ENCODE measurements at regions not wholly inside any gene's neighbourhood (a gene's known extent, or its start where the extent isn't known, plus 50 kb on each side); places are given as distances from the start of the nearest gene placed in this dataset.

DNA sequence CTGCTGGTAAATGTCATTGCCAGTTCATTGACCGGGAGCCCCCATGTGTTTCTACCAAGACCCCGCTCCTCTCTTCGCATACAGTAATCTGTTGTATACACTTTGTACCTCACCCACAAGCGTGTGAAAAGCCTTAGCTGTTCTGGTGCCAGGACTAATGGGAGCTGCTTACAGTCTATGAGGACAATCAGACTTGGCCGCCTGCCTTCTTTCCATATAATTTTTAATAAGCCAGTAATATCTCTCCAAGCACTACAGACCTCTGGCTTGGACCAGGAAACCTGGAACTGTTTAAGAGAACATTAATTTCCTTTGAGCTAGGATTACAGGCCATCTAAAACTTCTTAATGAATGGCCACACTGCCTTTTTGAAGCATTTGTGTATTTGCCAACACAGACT lies 149.7 kb upstream of the MSX1 start:
- TF ChIP-seq, protein P1, sequence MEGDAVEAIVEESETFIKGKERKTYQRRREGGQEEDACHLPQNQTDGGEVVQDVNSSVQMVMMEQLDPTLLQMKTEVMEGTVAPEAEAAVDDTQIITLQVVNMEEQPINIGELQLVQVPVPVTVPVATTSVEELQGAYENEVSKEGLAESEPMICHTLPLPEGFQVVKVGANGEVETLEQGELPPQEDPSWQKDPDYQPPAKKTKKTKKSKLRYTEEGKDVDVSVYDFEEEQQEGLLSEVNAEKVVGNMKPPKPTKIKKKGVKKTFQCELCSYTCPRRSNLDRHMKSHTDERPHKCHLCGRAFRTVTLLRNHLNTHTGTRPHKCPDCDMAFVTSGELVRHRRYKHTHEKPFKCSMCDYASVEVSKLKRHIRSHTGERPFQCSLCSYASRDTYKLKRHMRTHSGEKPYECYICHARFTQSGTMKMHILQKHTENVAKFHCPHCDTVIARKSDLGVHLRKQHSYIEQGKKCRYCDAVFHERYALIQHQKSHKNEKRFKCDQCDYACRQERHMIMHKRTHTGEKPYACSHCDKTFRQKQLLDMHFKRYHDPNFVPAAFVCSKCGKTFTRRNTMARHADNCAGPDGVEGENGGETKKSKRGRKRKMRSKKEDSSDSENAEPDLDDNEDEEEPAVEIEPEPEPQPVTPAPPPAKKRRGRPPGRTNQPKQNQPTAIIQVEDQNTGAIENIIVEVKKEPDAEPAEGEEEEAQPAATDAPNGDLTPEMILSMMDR (IDR thresholded peaks at IDR 0.05), result no peak
- TF ChIP-seq EP300 (IDR thresholded peaks at IDR 0.05), result no peak
- no peak for TF ChIP-seq POLR2A (IDR thresholded peaks at IDR 0.05)

All from ovary (tissue), 3 donors.